M059J (cell line): ENCODE measurements at regions not wholly inside any gene's neighbourhood (a gene's known extent, or its start where the extent isn't known, plus 50 kb on each side); places are given as distances from the start of the nearest gene placed in this dataset.

Experiments
- DNase-seq: peaks from one replicate; pipeline ENCODE4 v3.0.0-alpha.2; 2012; ENCODE audit warnings: low read depth

DNA sequence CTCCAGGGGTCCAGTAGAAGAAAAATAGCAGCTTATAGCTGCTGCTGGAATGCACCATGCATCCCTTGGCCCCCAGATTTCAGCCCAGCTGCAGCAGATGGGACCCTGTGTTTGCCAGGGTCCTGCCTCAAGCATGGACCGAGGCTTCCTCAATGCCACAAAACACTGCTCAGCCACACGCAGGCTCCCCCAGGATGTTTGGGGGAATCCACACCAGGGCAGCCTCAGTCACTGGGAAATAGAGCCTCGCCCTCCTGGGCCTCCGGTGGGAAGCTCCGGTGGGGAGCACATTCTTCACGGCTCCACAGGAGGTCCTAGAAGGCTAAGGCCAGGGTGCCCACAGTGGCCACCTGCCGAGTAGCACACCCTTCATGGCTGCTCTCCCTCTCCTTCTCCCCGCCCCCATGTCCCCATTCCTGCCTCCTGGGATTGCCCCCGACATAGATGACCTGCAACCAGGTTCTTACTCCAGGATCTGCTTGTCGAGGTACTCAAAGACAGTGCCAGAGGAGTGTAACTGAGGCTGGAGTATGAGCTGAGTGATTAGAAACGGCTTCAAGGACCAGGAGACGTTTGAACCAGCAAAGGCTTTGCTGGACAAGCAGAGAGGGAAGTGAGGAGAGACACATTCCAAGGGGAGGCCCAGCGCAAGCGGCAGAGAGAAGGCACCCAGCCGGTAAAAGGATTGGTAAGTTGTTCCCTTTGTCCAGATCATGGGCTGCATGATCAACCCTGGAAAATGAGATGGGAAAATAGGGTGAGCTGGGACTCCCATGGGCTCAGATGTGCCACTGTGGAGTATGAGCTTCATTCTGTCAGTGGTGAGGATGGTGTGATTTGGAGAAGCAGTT is 110.7 kb upstream of the UQCRFS1 start:
- no peak for DNase-seq

- no peak for DNase-seq
These were observed 111.3 kb upstream of the UQCRFS1 start for GRCh38 chr19:29324291-29324680.

DNA sequence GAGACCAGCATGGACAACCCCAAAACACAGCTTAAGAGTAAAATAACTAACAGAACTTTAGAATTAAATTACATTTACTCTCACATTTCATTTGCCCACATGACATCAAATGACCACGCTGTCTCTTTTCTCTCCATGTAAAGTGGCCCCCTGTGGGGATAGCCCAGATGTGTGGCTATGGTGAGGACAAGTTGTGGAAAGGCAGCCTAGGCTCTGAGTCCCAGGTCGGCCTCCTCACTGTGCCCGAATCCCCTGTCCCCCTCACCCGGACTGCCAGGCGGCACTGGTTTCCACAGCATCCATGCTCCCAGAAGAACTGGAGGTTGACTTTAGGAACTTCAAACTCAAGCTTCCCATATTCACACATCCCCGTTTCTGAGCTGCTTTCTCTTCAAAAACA is 111.8 kb upstream of the UQCRFS1 start:
- no peak for DNase-seq

DNA sequence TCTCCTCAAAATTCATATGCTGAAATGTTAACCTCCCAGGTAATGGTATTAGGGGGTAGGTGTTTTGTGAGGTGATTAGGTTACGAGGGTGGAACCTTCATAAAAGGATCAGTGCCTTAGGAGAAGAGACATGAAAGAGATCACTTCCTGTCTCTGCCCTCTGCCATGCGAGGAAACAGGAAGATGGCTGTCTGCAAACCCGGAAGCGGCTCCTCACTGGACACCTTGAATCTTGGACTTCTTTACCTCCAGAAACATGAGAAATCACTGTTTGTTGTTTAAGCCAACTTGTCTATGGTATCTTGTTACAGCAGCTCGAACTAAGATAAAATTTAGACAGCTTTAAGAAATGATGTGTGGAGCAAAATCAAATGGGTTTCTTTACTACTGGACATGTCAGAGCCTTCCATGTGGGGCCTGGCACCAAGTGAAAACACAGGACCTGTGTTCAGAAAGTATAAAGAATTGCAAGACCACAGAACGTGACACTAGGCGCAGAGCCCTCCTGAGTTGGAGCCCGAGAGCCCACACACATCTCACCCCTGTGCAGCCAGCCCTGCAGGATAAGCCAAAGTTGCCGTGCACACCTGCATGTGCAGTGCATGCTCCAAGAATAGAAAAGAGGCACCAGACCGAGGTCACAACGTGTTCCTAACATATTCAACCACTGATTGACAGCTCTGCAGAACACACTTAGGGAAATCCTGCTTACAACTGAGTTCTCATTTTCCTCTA is 112.5 kb upstream of the UQCRFS1 start:
- DNase-seq = no peak

DNA sequence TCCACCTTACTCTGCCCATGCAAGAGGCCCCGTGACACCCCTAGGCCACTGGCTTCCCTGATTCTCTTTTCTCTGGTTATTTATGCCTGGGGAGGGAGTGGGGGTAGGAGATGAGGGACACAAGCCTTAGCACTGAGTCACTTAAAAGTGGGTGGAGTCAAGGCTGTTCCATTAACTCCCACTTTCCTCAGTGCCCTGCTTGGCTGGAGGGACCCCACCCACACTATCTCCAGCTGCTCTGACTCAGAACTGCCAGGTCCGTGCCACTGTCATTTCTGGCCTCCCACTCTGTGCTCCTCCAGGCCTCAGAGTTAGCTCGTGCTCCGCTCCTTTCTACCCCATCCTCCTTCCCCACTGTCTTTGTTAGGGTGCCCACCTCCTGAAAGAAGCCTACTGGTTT is 113.4 kb upstream of the UQCRFS1 start:
- DNase-seq = peak; percentile 25

DNA sequence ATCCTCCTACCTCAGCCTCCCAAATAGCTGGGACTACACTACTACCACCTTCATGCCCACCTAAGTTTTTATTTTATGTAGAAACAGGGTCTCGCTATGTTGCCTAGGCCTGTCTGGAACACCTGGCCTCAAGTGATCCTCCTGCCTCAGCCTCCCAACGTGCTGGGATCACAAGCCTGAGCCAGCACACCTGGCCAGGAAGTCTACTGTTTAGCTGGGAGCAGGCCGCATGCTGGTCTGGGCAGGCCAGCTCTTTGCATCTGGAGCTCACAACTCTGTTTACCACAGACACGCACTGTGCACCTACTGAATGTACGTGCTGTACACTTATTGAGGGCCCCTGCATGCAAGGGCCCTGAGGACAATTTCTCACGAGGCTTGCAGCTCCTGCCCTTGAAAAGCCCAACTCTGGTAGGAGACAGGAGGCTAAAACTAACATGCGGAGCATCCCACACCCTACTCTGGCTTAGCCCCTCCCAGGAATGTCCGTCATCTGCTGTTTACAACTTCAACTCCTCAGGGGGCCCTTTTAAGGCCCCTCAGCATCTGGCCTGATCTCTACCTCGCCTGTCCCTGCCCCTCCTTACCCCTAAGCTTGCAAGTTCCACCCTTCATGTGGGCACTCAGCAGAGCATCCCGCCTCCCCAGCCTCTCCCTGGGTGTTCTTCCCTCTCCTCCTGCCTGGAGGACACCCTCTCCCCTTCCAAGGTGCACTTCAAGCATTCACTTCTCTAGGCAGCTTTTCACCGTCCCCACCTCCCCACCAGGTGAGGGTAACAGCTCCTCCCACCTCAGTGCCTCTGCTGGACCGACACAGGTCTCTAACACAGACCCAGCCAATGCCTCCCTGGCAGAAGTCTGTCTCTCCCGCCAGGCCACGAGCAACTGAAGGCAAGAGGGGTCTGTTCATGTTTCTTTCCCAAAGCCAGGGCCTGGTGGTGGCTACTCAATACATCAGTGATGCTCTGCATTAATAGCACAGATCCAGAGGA is 114.2 kb upstream of the UQCRFS1 start:
- no peak for DNase-seq

DNA sequence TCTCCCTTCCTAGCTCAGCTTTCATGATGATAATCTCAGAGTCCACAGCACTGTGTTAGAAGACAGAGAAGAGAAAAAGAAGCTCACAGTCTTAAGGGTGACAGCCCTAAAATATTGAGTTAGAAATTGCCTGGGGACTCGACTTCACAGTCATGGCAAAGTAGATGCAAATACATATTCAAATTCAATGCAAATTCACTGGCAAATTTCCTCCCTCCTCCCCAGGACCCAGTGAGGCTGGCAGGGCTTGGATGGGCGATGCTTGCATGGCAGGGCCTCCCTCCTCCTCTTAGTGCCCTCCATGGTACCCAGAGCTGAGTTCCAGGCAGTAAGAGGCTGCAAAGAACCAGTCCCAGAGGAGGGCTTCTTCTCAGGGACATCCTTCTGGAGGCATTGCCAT is 115.6 kb upstream of the UQCRFS1 start:
- no peak for DNase-seq

GRCh38 chr19:29329460-29330134 is 116.6 kb upstream of the UQCRFS1 start:
- peak; percentile 40 for DNase-seq

GRCh38 chr19:29336425-29336824 is 123.5 kb upstream of the UQCRFS1 start:
- no peak for DNase-seq

GRCh38 chr19:29337029-29337428 is 124.1 kb upstream of the UQCRFS1 start:
- no peak for DNase-seq

- DNase-seq = no peak
These were observed 125.5 kb upstream of the UQCRFS1 start for GRCh38 chr19:29338480-29338879.

GRCh38 chr19:29342721-29343120 is 129.8 kb upstream of the UQCRFS1 start:
- DNase-seq = no peak

DNA sequence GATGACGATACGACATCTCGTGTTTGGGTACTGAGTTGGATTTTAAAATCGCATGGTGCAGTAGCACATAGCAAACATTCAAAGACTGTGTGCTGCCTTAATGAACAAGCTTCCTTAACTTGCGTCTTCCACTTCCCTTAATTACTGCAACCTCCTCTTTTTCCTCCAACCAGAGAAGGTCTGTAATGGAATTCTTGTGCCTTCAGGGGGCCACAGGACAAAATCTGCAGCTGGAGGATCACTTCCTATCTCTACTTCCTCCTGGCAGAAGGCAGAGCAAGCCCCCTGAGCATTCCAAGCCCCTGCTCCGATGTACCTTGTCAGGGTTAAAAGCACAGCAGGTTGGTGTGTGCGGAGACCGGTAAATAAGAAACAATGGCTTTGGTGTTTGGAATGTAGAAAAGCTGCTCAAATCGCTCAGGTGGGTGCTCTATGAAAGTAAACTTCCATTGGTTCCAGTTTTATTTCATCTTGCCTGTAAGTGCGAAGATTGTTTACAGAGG is 151.3 kb upstream of the UQCRFS1 start:
- DNase-seq = no peak

DNA sequence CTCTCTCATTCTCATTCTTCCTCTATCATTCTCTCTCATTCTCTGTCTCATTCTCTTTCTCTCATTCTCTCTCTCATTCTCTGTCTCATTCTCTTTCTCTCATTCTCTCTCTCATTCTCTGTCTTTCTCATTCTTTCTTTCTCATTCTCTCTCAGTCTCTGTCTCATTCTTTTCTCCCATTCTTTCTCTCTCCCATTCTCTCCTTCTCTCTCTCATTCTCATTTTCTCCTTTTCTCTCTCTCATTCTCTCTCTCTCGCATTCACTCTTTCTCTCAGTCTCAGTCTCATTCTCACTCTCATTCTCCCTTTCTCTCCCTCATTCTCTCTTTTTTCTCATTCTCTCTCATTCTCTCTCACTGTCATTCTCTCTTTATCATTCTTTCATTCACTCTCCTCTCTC is 152.0 kb upstream of the UQCRFS1 start:
- no peak for DNase-seq

- DNase-seq = no peak
These were observed 153.0 kb upstream of the UQCRFS1 start for GRCh38 chr19:29365836-29366417.

DNA sequence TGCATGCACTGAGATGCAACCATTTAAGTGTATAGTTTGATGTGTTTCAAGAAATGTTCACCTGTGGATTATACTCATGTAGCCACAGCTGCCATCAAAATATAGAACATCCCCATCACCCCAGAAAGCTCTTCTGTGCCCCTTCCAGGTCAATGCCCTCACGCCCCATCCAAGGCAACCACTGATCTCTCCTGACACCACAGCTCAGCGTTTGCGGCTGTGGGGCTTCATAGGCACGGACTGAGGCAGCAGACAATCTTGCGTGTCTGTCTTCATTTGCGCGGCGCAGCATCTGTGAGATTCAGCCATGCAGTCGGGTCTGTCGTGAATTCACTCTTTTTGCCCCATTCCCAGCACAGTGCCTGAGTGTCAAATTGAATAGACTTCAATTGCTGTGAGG is 153.8 kb upstream of the UQCRFS1 start:
- no peak for DNase-seq

DNA sequence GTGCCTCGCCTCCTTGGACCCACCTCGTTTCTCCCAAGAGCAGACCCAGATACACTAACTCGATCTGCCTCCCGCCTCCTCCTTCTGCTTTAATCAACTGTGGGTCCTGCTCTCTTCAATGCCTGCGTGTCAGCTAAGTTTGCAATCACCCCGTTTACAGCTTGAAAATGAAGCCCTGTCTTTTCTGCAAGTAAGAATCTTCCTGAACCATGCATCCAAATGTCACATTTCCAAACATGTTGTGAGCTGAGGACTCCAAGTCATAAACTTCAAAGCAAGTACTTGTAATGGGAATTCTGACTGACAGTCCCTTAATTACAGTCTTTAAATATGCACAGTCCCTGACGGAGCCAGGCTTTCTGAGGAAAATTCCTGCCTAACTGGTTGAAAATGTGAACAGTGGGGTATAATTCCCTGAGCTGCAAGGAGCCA is 154.9 kb upstream of the UQCRFS1 start:
- no peak for DNase-seq

DNA sequence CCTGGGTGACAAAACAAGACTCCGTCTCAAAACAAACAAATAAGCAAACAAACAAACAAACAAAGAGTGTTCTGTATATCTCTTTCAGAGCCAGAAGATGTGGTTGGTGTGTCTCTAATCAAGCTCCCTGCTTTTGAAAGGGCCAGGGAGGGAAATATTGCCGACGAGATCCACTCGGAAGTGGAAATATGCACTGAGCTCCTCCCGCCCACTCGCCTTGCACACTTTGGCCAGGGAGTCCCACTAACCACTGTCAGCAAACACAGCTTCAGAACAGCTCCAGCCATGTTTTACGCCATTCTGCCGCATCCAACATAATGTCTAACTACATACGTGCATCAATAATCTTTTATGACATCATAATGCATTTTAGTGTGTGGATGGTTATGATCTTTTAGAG is 155.5 kb upstream of the VSTM2B start:
- DNase-seq = no peak

DNA sequence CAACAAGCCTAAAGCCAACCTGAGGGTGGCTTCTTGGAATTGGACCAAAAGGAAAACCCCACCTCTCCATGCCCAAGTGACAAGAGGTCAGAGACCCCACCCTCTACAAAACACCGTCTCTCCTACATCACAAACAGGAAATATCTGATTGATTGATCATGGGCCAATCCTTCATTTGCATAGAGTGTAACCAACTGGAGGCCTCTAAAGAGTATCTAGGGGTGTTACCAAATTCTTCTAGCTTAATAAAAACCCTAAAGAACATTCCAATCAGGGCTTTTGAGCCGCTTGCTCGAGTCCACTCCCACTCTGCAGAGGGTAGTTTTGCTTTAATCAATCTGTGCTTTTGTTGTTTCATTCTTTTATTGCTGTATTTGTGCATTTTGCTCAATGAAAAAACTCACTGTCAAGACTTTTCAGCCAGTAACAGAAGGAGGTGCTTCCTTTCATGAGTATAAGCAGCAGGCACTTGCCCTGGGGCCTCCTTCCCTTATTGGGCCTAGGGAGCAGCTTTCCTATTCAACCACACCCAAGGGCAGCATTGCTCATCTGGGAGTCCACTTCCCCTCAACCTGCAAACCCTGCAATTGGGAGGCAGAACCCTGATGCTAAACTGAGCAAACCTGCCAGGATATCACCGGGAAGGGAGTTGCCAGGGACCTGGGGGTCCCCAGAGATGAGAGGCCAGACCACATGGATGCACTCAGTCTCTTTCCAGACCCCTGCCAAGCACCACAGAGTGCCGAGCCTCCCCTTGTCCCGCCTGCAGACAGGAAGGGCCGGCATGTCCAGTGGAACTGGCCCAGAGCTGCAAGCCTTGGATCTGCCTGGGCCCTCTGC is 154.3 kb upstream of the VSTM2B start:
- DNase-seq = no peak

GRCh38 chr19:29372091-29372415 is 153.7 kb upstream of the VSTM2B start:
- DNase-seq = no peak
